Stimulated activated CD8-positive, alpha-beta memory T cell treated with anti-CD3 and anti-CD28 coated beads, Interleukin-12 subunit alpha, Interleukin-12 subunit beta, amount 100 ng/mL, for 24 hours (primary cell): ENCODE measurements at regions not wholly inside any gene's neighbourhood (a gene's known extent, or its start where the extent isn't known, plus 50 kb on each side); places are given as distances from the start of the nearest gene placed in this dataset.

Source experiments
- DNase-seq: peaks from one replicate; pipeline ENCODE4 v3.0.0-alpha.2; 2020; ENCODE audit errors: extremely low read depth

- DNase-seq, result no peak
These were observed 441.6 kb upstream of the SALL1 start for GRCh38 chr16:51592535-51593300.

DNA sequence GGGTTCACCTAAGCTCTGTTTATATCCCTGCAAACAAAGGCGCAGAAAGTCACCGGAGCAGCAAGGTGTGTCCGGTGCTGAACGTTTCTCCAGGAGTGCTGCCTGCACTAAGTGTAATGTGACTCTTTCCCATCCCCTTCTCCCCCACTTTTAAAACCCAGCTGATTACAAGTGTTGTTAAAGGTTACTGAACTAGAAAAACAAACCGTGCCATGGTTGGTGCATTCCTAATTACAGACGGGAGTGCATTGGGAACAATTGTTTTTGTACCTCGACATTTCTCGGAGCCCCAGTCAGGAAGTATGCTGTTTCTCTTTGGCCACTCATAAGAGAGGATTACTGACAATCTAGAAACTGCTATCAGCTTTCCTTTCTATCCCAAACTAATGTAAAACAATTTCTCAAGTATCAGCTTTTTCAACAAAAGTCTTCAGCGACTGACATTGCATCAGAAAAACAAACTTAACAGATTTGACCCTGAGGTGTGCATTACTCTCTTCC is 441.0 kb upstream of the SALL1 start:
- no peak for DNase-seq

GRCh38 chr16:51591480-51591879 is 440.4 kb upstream of the SALL1 start:
- DNase-seq, result no peak

DNA sequence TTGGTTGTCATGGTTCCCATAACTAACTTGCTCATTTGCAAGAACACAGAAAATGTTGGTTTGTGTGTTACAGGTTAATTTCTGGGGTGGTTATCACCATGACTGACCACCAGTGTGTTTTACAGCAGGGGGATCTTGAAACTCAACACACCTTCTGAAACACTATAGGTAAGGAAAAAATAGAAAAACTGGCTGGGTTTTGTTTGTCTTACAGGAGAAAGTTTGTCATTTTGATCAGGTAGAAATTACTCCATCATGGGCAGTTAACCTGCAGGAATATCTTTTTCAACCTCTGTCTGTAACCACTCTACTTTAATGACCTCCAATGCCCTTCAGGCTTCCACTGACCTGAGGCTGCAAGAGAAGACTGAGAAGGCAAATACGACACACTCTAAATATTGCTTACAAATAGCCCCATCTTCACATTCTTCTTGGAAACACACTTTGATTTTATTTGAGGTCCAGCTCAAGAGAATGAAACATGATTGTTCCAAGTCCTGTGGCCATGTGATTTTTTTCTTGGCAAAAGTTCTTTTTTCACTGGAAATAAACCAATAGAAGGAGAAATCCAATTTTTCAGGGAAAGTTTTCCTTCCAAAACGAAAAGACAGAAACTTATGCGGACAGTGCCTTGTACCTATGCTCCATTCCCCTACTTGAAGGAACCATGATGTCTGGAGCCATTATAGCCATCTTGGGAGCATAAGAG is 428.7 kb upstream of the SALL1 start:
- DNase-seq, result no peak

DNA sequence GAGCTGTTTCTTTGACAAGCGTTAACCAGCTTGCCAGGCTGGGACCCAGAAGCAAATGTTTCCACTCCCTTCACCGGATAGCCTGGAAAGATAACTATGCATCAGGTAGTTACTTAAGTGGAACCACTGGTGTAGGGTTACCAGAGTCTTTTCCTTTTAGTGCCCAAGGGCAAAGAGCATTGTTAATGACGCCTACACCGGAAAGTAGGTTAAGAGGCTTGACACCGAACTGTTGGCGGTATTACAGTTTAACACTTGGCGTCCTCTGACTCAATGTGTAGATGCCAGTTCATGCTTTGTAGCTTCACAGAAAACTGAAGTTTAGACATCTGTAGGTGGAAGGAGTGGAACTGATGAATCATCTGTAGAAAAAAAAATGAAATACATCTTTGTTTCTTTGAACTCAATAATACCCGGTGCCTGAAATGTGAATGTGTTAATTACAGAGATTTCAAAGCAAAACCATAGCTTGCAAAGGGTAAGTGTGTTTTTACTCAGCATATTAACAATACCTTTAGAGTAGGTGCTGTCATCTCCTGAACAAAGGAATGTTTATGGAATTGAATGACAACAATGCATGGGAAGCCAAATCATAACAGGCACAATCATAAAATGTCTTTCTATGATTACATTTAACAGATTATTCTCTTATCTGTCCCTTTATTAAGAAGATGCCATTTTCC is 426.7 kb upstream of the SALL1 start:
- DNase-seq, result no peak

DNA sequence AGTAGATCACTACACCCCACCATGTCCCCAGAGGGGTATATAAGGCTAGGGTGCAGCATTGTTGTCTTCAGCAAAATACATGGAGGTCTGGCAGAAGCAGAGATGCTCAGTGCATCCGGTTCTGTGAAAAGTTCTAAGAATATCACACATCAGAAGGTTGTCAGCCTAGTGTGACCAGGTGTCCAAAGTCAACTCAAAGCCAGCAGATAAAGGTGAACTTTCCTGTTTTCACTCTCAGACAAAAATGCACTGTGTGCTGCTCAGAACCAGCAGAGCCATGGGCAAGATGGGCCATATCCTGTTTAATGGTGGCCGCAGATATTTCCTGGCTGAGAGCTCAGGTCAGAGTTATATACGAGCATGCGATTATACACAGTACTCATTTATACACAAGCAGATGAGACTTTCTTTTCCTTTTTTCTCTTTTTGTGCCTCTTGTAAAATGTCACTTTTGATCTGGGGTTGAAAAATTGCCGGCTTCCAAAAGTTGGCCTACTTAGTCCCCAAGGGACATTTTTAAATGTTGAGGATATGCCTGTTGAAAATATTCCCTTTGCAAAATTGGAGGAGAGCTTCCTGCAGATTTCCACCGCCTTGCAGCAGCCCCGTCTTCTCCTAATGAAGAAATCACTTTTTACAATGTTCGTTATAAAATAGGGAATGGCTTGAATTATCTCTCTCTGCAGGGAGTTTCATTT is 425.6 kb upstream of the SALL1 start:
- DNase-seq, result no peak

GRCh38 chr16:51573191-51573590 is 422.1 kb upstream of the SALL1 start:
- no peak for DNase-seq

- no peak for DNase-seq
These were observed 418.3 kb upstream of the SALL1 start for GRCh38 chr16:51569203-51569931.

DNA sequence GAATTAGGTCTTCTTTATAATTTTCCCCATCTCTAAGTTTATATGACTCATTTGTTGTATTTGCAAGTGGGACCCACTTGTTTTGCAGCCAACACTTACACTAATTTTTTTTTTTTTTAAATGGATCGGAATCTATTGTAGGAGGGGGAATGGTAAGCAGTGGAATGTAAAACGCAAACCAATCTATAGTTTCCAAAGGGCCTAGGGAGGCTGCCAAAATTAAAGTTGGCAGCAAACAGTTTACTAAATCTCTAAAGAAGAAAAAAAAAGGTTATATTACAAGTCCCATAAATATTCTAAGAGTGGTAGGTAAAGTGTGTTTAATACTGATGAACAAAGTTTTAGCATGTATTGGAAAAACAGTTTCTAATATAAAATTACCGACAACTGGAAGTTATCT is 416.8 kb upstream of the SALL1 start:
- no peak for DNase-seq

- no peak for DNase-seq
These were observed 414.1 kb upstream of the SALL1 start for GRCh38 chr16:51565184-51565583.

- DNase-seq, result no peak
These were observed 411.8 kb upstream of the SALL1 start for GRCh38 chr16:51562891-51563290.

DNA sequence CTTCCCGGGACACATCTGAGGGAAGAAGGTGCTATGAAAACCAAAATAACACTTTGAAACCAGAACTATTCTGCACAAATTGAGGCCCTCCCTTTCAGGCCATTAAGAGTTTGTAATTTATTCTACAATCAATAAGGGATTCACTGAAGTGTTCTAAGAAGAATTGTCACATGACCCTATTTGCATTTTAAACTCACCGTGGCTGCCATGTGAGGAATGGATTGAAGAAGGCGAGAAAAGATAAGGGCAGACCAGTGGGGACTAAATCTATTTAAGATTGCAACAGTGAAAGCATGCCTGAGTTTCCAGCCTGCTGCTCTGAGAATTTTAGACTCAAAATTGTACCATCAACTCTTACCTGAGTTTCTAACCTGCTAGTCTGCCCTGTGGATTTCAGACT is 408.8 kb upstream of the SALL1 start:
- no peak for DNase-seq

- no peak for DNase-seq
These were observed 406.6 kb upstream of the SALL1 start for GRCh38 chr16:51557670-51558069.

DNA sequence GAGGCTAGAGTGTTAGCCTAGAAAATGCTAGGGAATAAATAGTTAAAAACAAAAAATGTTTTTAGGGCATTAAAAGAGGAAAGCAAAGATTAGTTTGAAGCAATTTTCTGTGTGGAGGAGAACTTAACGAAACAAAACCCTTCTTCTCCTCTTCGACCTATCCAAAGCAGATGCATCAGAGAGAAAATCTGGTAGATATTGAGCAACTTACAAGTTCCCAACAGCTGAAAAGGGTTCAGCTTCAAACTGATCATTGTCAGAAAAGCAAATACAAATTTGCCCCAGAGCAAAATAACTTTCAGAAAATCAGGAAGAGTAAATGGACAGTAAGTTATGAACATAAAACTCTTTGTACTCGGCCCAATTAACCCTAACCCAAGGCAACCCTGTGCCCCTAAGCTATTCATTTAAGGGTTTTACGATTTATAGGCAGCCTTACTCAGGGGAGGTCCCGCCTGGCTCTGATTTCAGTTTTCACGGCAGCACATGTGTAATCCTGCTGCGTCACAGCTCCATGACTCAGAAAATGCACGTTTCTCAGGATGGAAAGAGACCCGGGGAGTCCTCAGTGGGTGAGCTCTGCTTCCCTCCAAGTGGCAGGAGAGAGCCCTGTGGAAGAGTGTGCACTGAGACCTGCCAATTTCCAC is 405.7 kb upstream of the SALL1 start:
- no peak for DNase-seq

DNA sequence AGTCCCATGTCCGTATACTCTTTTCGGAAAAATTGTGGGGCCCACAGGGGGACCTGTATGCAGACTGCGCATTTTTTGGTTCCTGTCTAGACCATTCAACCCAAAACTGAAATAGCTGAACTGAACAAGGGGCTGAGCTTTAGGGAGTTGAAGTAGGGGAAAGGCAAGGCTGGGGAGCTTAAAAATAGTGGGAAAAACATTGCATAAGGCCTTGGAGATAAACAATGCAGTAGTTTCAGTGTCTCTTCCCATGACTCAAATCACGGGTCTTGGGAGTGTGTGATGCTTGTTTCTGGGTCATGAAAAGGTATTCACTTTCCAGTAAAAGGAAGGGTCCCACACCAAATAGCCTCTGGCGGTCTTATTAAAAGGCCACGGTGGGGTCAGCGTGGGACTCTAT is 402.8 kb upstream of the SALL1 start:
- DNase-seq, result no peak

DNA sequence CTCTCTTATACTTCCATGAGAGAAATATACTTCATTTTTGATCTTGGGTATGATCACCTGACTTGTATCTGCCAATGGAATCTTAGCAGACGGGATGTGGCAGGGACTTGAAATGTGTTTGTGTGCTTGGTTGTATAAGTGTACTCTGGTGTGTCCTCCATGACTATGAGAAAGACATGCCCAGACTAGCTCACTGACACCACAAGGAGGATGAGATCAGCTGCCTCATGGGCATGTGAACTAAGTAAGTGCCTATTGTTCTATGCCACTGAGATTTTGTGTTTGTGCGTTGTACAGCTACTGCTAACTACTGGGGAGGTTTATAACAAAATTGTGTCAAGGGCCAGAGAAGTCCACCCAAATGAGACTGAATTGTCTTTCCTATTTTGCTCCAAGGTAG is 402.2 kb upstream of the SALL1 start:
- DNase-seq, result no peak

DNA sequence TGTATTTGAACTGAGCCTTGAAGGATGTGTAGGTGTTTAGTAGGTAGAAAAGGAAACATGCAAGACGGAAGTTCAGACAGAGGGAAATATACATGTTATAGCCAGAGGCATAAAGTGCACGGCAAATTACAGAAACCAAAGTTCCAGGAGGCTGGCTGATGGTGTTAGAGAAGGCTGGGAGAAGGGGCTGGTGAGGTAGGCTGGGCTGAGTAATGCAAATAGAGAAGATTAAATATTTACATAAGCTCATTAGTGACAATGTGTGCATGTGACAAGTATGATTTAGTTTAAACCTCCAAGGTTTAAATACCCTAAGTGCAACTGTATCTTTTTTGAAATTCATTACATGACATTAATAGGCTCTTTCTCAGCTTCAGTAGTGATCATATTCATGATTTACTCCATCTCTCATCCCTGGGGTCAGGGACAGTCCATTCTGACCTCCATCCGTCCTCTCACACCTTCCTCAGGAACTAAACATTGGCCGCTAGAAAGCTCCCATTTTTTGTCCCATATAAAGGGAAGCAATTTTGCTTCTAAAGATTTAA is 399.8 kb upstream of the SALL1 start:
- no peak for DNase-seq

- DNase-seq, result no peak
These were observed 398.8 kb upstream of the SALL1 start for GRCh38 chr16:51549836-51550235.

- no peak for DNase-seq
These were observed 394.9 kb upstream of the SALL1 start for GRCh38 chr16:51545951-51546350.

DNA sequence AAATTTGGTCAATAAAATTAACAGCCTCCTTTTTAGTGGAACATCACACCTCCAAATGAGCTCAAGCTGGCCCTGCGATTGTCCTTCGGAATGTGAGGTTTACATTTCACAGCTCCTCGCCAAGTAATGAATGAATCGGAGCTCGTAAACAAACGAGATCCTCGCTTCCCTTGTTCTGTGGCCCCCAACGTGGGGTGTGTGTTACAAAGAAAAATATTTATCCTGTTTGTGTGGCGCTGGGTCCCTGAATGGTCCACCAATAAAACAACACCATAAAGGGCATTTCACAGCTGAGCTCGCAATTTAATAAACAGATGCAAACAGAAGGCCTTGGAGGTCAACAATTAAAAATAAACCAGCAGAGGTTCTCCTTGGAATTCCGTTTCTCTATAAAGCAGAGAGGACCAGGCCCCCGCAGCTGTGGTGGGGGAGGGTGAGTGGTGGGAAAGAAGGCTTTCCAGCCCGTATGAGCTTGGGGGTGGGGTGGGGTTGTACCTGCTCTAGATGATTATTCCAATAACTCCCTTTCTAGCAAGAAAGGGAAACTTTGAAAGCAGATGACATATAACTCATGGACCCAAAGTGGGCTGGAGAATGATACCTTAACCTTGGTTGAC is 393.9 kb upstream of the SALL1 start:
- DNase-seq, result no peak
